Left colon (tissue), 2 donors: ENCODE measurements at regions not wholly inside any gene's neighbourhood (a gene's known extent, or its start where the extent isn't known, plus 50 kb on each side); places are given as distances from the start of the nearest gene placed in this dataset.
"Not testable (repeated sequence)": the region's sequence is repeated elsewhere in the genome, so short reads cannot be mapped to it uniquely, and the experiment has no call there.

ENCODE experiments used
- ATAC-seq: fragments of 200-7000 bp; cut with Tn5 transposase; one replicate; pipeline ENCODE4 v1.9.1; 2020; ENCODE audit warnings: mild to moderate bottlenecking, moderate library complexity
- DNase-seq, 2 donors: peaks; one replicate each; pipeline ENCODE4 v3.0.0-alpha.2; 2020
- intact Hi-C, 2 donors: fragments of 100-400 bp; cut with DNase I in 1 of 2; cut with micrococcal nuclease in 1 of 2; formaldehyde crosslinking; loops; one replicate each; pipeline versions ENCODE4 v1.11.2 to v1.14.0; 2022; cut with DNase I, micrococcal nuclease
- donor health status: DM: no; HTN: no; CAD: no.
- donor health status: DM: yes; HTN: yes; CAD: no.

GRCh38 chr5:93245226-93245625, 335.8 kb downstream of the NR2F1-AS1 start:
- ATAC-seq (no peak), DNase-seq (no peak)
- intact Hi-C loops, result no loop called here

- intact Hi-C loops, result no loop called here
- no peak for DNase-seq
- no peak for ATAC-seq
Observed at GRCh38 chr5:93243481-93243880, 337.5 kb downstream of the NR2F1-AS1 start.

- DNase-seq (no peak), ATAC-seq (no peak)
- intact Hi-C loops, result no loop called here
Observed at GRCh38 chr5:93240228-93240834, 340.7 kb downstream of the NR2F1-AS1 start.

- intact Hi-C loops, result no loop called here
- no peak for ATAC-seq
- DNase-seq, result no peak
Observed at GRCh38 chr5:93236807-93237421, 344.1 kb downstream of the NR2F1-AS1 start.

GRCh38 chr5:93235761-93236160, 345.3 kb downstream of the NR2F1-AS1 start:
- ATAC-seq, result no peak
- intact Hi-C loops, result no loop called here
- no peak for DNase-seq

- no peak for ATAC-seq
- DNase-seq, result no peak
- intact Hi-C loops, result no loop called here
Observed at GRCh38 chr5:93226202-93226735, 354.8 kb downstream of the NR2F1-AS1 start.

GRCh38 chr5:93225748-93226147, 355.3 kb downstream of the NR2F1-AS1 start:
- intact Hi-C loops, result no loop called here
- no peak for ATAC-seq
- DNase-seq, result no peak

GRCh38 chr5:93224624-93225023, 356.4 kb downstream of the NR2F1-AS1 start:
- intact Hi-C loops, result no loop called here
- no peak for ATAC-seq
- no peak for DNase-seq

GRCh38 chr5:93221773-93222172, 359.2 kb downstream of the NR2F1-AS1 start:
- intact Hi-C loops, result no loop called here
- ATAC-seq (no peak), DNase-seq (no peak)

- DNase-seq (no peak), ATAC-seq (no peak)
- intact Hi-C loops, result no loop called here
Observed at GRCh38 chr5:93220431-93220830, 360.6 kb downstream of the NR2F1-AS1 start.

- ATAC-seq (no peak), DNase-seq (no peak)
- intact Hi-C loops, result no loop called here
Observed at GRCh38 chr5:93219641-93220145, 361.3 kb downstream of the NR2F1-AS1 start.

GRCh38 chr5:93213111-93213794, 367.8 kb downstream of the NR2F1-AS1 start:
- ATAC-seq, intact Hi-C loops, DNase-seq: not testable (repeated sequence)

- DNase-seq (no peak), ATAC-seq (no peak)
- intact Hi-C loops, result no loop called here
Observed at GRCh38 chr5:93209476-93209875, 371.5 kb downstream of the NR2F1-AS1 start.

- DNase-seq (no peak), ATAC-seq (no peak)
- intact Hi-C loops, result no loop called here
Observed at GRCh38 chr5:93208141-93208751, 372.8 kb downstream of the NR2F1-AS1 start.

- DNase-seq, result no peak
- intact Hi-C loops, result no loop called here
- ATAC-seq, result no peak
Observed at GRCh38 chr5:93206203-93206602, 374.8 kb downstream of the NR2F1-AS1 start.

- no peak for ATAC-seq
- intact Hi-C loops, result no loop called here
- no peak for DNase-seq
Observed at GRCh38 chr5:93201061-93201460, 380.0 kb downstream of the NR2F1-AS1 start.

- ATAC-seq (no peak), DNase-seq (no peak)
- intact Hi-C loops, result no loop called here
Observed at GRCh38 chr5:93196986-93197385, 384.0 kb downstream of the NR2F1-AS1 start.

GRCh38 chr5:93193431-93194347, 387.3 kb downstream of the NR2F1-AS1 start:
- DNase-seq (no peak), ATAC-seq (no peak)
- intact Hi-C loops, result no loop called here

- intact Hi-C loops, result no loop called here
- ATAC-seq (no peak), DNase-seq (no peak)
Observed at GRCh38 chr5:93192683-93193082, 388.3 kb downstream of the NR2F1-AS1 start.
